Psoas muscle (tissue), 7 donors: ENCODE measurements at regions not wholly inside any gene's neighbourhood (a gene's known extent, or its start where the extent isn't known, plus 50 kb on each side); places are given as distances from the start of the nearest gene placed in this dataset.

ENCODE experiments used
- ATAC-seq, 4 donors: fragments of 200-7000 bp; cut with Tn5 transposase; one replicate each; pipeline ENCODE4 v1.9.1; 2020; ENCODE audit warnings: moderate library complexity in 3 of 4, mild to moderate bottlenecking in 2 of 4
- DNase-seq, 2 donors: peaks; one replicate each; pipeline ENCODE4 v3.0.0-alpha.2; 2020
- H3K27ac ChIP-seq: fragments of 200-600 bp; one replicate; pipeline ENCODE4 v1.8.0; 2022
- H3K27me3 ChIP-seq, 3 donors: fragments of 200-600 bp in 1 of 3; one replicate each; pipeline versions ENCODE4 v1.6.1 to v1.8.0; 2013 to 2022; ENCODE audit warnings: low read length in 2 of 3, mild to moderate bottlenecking in 2 of 3, moderate library complexity in 1 of 3; ENCODE audit not compliant: insufficient read depth in 3 of 3
- H3K36me3 ChIP-seq, 2 donors: fragments of 200-600 bp in 1 of 2; one replicate each; pipeline versions ENCODE4 v1.6.1 to v1.8.0; 2013 to 2022; ENCODE audit warnings: low read depth in 1 of 2, mild to moderate bottlenecking in 1 of 2, moderate library complexity in 1 of 2; ENCODE audit not compliant: insufficient read depth in 1 of 2
- H3K4me1 ChIP-seq: fragments of 200-600 bp; one replicate; pipeline ENCODE4 v1.8.0; 2022
- H3K4me3 ChIP-seq: fragments of 200-600 bp; one replicate; pipeline ENCODE4 v1.8.0; 2022; ENCODE audit warnings: mild to moderate bottlenecking
- H3K9me3 ChIP-seq: fragments of 200-600 bp; one replicate; pipeline ENCODE4 v1.8.0; 2022
- CTCF ChIP-seq: fragments of 200-600 bp; IDR thresholded peaks from one replicate; pipeline ENCODE4 v1.8.0; 2022; ENCODE audit warnings: antibody characterized with exemption
- WGBS, 3 donors: extraction: QIAGEN DNeasy Blood & Tissue Kit; methylation state at CpG; one replicate each; pipeline versions ENCODE4 v1.1.6 to v1.1.7; 2013; 5-methylcytosine and 5-hydroxymethylcytosine counted together
- intact Hi-C, 2 donors: fragments of 100-400 bp; cut with DNase I; formaldehyde crosslinking; loops; one replicate each; pipeline versions ENCODE4 v1.11.0 to v1.14.2; 2022
- donor health status: healthy with polysubstance abuse.
- donor health status: DM: no; HTN: no; CAD: no; lungs with moderate emphysema.
- donor health status: Bipolar disorder and iron deficiency.
- donor health status: healthy.
- donor health status: DM: yes; HTN: yes; CAD: no.
- donor health status: DM: no; HTN: no; CAD: no.
- donor health status: DM: yes; HTN: yes; CAD: no.

GRCh38 chr1:222372221-222372620 lies 175.7 kb downstream of the HHIPL2 start:
- H3K4me3 ChIP-seq, result no peak overlapping the region
- H3K36me3 ChIP-seq, result no peaks in the 10 kb centered on the region
- no peak for TF ChIP-seq CTCF
- 29 to 34% (median 31%) methylated on average over 3 of the region's 3 CpGs for WGBS, 3 donors
- H3K27me3 ChIP-seq, result no peaks in the 10 kb centered on the region
- H3K27ac ChIP-seq, result no peak overlapping the region
- no peak for DNase-seq
- H3K9me3 ChIP-seq, result no peaks in the 10 kb centered on the region
- ATAC-seq, result no peak
- no peaks in the 10 kb centered on the region for H3K4me1 ChIP-seq
- intact Hi-C loops, result no loop called here

GRCh38 chr1:222370913-222371675 lies 176.8 kb downstream of the HHIPL2 start:
- H3K4me3 ChIP-seq, result no peak overlapping the region
- no peaks in the 10 kb centered on the region for H3K9me3 ChIP-seq
- ATAC-seq, result no peak
- WGBS, 3 donors, result 70 to 81% (median 75%) methylated on average over 7 of the region's 7 CpGs
- H3K4me1 ChIP-seq, result no peaks in the 10 kb centered on the region
- no peaks in the 10 kb centered on the region for H3K36me3 ChIP-seq
- H3K27ac ChIP-seq, result no peak overlapping the region
- H3K27me3 ChIP-seq, result no peaks in the 10 kb centered on the region
- TF ChIP-seq CTCF, result no peak
- no peak for DNase-seq
- intact Hi-C loops, result no loop called here

GRCh38 chr1:222370081-222370912 lies 177.6 kb downstream of the HHIPL2 start:
- Histone ChIP-seq H3K4me1 (no peaks in the 10 kb centered on the region), H3K4me3 (no peak overlapping the region), H3K36me3 (no peaks in the 10 kb centered on the region), H3K27me3 (no peaks in the 10 kb centered on the region), H3K27ac (no peak overlapping the region), H3K9me3 (no peaks in the 10 kb centered on the region)
- no peak for TF ChIP-seq CTCF
- DNase-seq, result no peak
- intact Hi-C loops, result no loop called here
- WGBS, 3 donors, result 70 to 79% (median 79%) methylated on average over 10 of the region's 10 CpGs
- ATAC-seq, result no peak

- WGBS, 3 donors, result 79 to 86% (median 83%) methylated on average over 12 of the region's 12 CpGs
- Histone ChIP-seq H3K9me3 (no peaks in the 10 kb centered on the region), H3K27ac (no peak overlapping the region), H3K36me3 (no peaks in the 10 kb centered on the region), H3K4me1 (no peaks in the 10 kb centered on the region), H3K4me3 (no peak overlapping the region), H3K27me3 (peaks cover 0 to 2% (median 0%) of the 10 kb centered on the region in 3 donors)
- intact Hi-C loops, result no loop called here
- no peak for TF ChIP-seq CTCF
- DNase-seq, result no peak
- ATAC-seq, result no peak
Measured at GRCh38 chr1:222369148-222369547, 178.8 kb downstream of the HHIPL2 start.
